ENCODE measurements at regions not wholly inside any gene's neighbourhood (a gene's known extent, or its start where the extent isn't known, plus 50 kb on each side); places are given as distances from the start of the nearest gene placed in this dataset.

DNA sequence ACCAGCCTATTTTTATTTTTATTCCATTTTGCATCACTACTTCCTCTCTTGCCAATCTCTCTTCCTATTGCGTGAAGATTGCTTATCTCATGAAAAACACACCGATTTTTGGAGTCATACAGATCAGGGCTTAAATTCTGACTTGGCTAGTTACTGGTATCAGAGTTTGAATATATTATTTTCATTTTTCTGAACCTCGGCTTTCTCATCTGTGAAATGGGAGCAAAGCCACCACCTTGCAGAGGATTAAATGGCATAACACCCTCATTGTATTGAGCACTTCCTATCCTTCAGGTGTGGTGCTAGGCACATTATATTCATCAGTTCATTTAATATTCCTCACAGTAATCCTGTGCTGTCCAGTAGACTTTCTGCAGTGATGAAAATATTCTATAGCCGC, 208.8 kb downstream of the HAPSTR1 start:
- Histone ChIP-seq H3K9me2 (ENCODE audit: insufficient read depth) (no peaks in the 10 kb centered on the region), H3K36me3 (ENCODE audit: insufficient read depth) (no peaks in the 10 kb centered on the region), H3K4me3 (no peak overlapping the region), H4K20me1 (replicated peaks; ENCODE audit: insufficient read depth) (no peaks in the 10 kb centered on the region), H3K4me2 (no peak overlapping the region), H2AFZ (no peak overlapping the region), H3K4me1 (ENCODE audit: insufficient read depth) (no peaks in the 10 kb centered on the region), H3K27me3 (ENCODE audit: insufficient read depth) (no peaks in the 10 kb centered on the region), H3F3A (replicated peaks; ENCODE audit: low read depth) (no peaks in the 10 kb centered on the region), H3K27ac (ENCODE audit: low read depth) (no peak overlapping the region), H3K79me2 (replicated peaks; ENCODE audit: insufficient read depth) (no peaks in the 10 kb centered on the region)
- DNase-seq (ENCODE audit: low spot score) = no peak
- no peak for ATAC-seq
- H3K4me3 Mint-ChIP-seq = no peak overlapping the region
- H3K27me3 Mint-ChIP-seq (ENCODE audit: insufficient read depth, low read depth, poor library complexity) = peaks cover 4% of the 10 kb centered on the region
- H3K4me1 Mint-ChIP-seq = no peaks in the 10 kb centered on the region
- H3K9me3 Mint-ChIP-seq = 0 out of 3 replicates have a peak, but pooled peaks cover 3% of the 10 kb centered on the region
- H3K27ac Mint-ChIP-seq = no peak overlapping the region
- H3K36me3 Mint-ChIP-seq (ENCODE audit: low read depth) = no peaks in the 10 kb centered on the region
- TF ChIP-seq EZH2phosphoT487 (IDR thresholded peaks at IDR 0.05; ENCODE audit: unreplicated experiment) (no peak), POLR2AphosphoS5 (IDR thresholded peaks at IDR 0.05; ENCODE audit: low read depth) (no peak), EZH2 (IDR thresholded peaks at IDR 0.05; ENCODE audit: low read depth, unreplicated experiment) (no peak), STAT1 (IDR thresholded peaks at IDR 0.05; ENCODE audit: unreplicated experiment) (no peak), ZNF114 (CRISPR knock-in tag; IDR thresholded peaks at IDR 0.05) (no peak), ETS1 (IDR thresholded peaks at IDR 0.05) (no peak), CREB1 (CRISPR knock-in tag; IDR thresholded peaks at IDR 0.05; ENCODE audit: low read depth) (no peak), ZNF331 (CRISPR knock-in tag; IDR thresholded peaks at IDR 0.05; ENCODE audit: low read depth) (no peak), REST (IDR thresholded peaks at IDR 0.05; ENCODE audit: unreplicated experiment) (no peak), NANOG (IDR thresholded peaks at IDR 0.05; ENCODE audit: borderline replicate concordance) (no peak), JUNB (IDR thresholded peaks at IDR 0.05; ENCODE audit: unreplicated experiment) (no peak), CTCF (conservative IDR thresholded peaks at IDR 0.05; ENCODE audit: low read depth in 2 of 2) (no peak)
- TF ChIP-seq, protein P1, sequence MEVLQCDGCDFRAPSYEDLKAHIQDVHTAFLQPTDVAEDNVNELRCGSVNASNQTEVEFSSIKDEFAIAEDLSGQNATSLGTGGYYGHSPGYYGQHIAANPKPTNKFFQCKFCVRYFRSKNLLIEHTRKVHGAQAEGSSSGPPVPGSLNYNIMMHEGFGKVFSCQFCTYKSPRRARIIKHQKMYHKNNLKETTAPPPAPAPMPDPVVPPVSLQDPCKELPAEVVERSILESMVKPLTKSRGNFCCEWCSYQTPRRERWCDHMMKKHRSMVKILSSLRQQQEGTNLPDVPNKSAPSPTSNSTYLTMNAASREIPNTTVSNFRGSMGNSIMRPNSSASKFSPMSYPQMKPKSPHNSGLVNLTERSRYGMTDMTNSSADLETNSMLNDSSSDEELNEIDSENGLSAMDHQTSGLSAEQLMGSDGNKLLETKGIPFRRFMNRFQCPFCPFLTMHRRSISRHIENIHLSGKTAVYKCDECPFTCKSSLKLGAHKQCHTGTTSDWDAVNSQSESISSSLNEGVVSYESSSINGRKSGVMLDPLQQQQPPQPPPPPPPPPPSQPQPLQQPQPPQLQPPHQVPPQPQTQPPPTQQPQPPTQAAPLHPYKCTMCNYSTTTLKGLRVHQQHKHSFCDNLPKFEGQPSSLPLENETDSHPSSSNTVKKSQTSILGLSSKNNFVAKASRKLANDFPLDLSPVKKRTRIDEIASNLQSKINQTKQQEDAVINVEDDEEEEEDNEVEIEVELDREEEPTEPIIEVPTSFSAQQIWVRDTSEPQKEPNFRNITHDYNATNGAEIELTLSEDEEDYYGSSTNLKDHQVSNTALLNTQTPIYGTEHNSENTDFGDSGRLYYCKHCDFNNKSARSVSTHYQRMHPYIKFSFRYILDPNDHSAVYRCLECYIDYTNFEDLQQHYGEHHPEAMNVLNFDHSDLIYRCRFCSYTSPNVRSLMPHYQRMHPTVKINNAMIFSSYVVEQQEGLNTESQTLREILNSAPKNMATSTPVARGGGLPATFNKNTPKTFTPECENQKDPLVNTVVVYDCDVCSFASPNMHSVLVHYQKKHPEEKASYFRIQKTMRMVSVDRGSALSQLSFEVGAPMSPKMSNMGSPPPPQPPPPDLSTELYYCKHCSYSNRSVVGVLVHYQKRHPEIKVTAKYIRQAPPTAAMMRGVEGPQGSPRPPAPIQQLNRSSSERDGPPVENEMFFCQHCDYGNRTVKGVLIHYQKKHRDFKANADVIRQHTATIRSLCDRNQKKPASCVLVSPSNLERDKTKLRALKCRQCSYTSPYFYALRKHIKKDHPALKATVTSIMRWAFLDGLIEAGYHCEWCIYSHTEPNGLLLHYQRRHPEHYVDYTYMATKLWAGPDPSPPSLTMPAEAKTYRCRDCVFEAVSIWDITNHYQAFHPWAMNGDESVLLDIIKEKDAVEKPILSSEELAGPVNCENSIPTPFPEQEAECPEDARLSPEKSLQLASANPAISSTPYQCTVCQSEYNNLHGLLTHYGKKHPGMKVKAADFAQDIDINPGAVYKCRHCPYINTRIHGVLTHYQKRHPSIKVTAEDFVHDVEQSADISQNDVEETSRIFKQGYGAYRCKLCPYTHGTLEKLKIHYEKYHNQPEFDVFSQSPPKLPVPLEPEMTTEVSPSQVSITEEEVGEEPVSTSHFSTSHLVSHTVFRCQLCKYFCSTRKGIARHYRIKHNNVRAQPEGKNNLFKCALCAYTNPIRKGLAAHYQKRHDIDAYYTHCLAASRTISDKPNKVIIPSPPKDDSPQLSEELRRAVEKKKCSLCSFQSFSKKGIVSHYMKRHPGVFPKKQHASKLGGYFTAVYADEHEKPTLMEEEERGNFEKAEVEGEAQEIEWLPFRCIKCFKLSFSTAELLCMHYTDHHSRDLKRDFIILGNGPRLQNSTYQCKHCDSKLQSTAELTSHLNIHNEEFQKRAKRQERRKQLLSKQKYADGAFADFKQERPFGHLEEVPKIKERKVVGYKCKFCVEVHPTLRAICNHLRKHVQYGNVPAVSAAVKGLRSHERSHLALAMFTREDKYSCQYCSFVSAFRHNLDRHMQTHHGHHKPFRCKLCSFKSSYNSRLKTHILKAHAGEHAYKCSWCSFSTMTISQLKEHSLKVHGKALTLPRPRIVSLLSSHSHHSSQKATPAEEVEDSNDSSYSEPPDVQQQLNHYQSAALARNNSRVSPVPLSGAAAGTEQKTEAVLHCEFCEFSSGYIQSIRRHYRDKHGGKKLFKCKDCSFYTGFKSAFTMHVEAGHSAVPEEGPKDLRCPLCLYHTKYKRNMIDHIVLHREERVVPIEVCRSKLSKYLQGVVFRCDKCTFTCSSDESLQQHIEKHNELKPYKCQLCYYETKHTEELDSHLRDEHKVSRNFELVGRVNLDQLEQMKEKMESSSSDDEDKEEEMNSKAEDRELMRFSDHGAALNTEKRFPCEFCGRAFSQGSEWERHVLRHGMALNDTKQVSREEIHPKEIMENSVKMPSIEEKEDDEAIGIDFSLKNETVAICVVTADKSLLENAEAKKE (CRISPR knock-in tag; IDR thresholded peaks at IDR 0.05) = no peak
